IMR-90 (cell line): ENCODE measurements at regions not wholly inside any gene's neighbourhood (a gene's known extent, or its start where the extent isn't known, plus 50 kb on each side); places are given as distances from the start of the nearest gene placed in this dataset.

ENCODE experiments used
- ATAC-seq: fragments of 200-7000 bp; cut with Tn5 transposase; 2 replicates; pipeline ENCODE4 v1.9.1; 2020; ENCODE audit warnings: low read depth, mild to moderate bottlenecking, moderate library complexity
- BruUV-seq: library from RNA; stranded (reverse); fragments of 400-500 nt; replicated peaks from 2 replicates; lab custom pipeline; 2021; lab: Mats Ljungman, UMichigan
- CTCF ChIA-PET: fragments of 300-600 bp; formaldehyde crosslinking; extraction: SDS; loops from one replicate; lab custom pipeline; 2021; ENCODE audit warnings: antibody characterized with exemption; lab: Yijun Ruan, JAX
- POLR2A ChIA-PET: fragments of 300-600 bp; sonication (Branson Sonifier 250); formaldehyde crosslinking; loops from one replicate; lab custom pipeline; 2022; ENCODE audit warnings: antibody characterized with exemption; ENCODE audit not compliant: unreplicated experiment; lab: Charles Lee
- DNase-seq: peaks from one replicate; pipeline ENCODE4 v3.0.0; 2013
- H2AFZ ChIP-seq: replicated peaks from 2 replicates; pipeline ENCODE3; 2013; ENCODE audit warnings: low read length, mild to moderate bottlenecking; ENCODE audit not compliant: poor library complexity
- H2AK5ac ChIP-seq: 2 replicates; pipeline ENCODE4 v1.6.1; 2013; ENCODE audit warnings: low read depth, low read length, inconsistent platforms
- H2AK9ac ChIP-seq: replicated peaks from 2 replicates; pipeline ENCODE3; 2013; ENCODE audit warnings: mild to moderate bottlenecking, low read depth, low read length, moderate library complexity; ENCODE audit not compliant: poor library complexity
- H2BK120ac ChIP-seq: 2 replicates; pipeline ENCODE4 v1.6.1; 2013; ENCODE audit warnings: low read depth, low read length, inconsistent platforms
- H2BK15ac ChIP-seq: 3 replicates; pipeline ENCODE4 v1.6.1; 2013; ENCODE audit warnings: low read depth, low read length, inconsistent platforms
- H2BK20ac ChIP-seq: 2 replicates; pipeline ENCODE4 v1.6.1; 2013; ENCODE audit warnings: low read depth, mild to moderate bottlenecking, inconsistent platforms, low read length, moderate library complexity
- H2BK5ac ChIP-seq: 2 replicates; pipeline ENCODE4 v1.6.1; 2013; ENCODE audit warnings: mild to moderate bottlenecking, low read depth, low read length, inconsistent platforms; ENCODE audit not compliant: poor library complexity, severe bottlenecking
- H3K14ac ChIP-seq: replicated peaks from 2 replicates; pipeline ENCODE4 v1.6.1; 2013; ENCODE audit warnings: low read depth, low read length, inconsistent platforms
- H3K18ac ChIP-seq: 2 replicates; pipeline ENCODE4 v1.6.1; 2013; ENCODE audit warnings: low read depth, low read length, control low read depth
- H3K23ac ChIP-seq: 2 replicates; pipeline ENCODE4 v1.6.1; 2013; ENCODE audit warnings: low read depth, low read length, inconsistent platforms
- H3K27ac ChIP-seq: 2 replicates; pipeline ENCODE4 v1.5.1; 2013; ENCODE audit warnings: mild to moderate bottlenecking, control low read depth, low read length; ENCODE audit not compliant: insufficient read depth
- H3K27me3 ChIP-seq: 2 replicates; pipeline ENCODE4 v1.6.1; 2013; ENCODE audit warnings: low read length; ENCODE audit not compliant: control insufficient read depth, insufficient read depth
- H3K36me3 ChIP-seq: 2 replicates; pipeline ENCODE4 v1.6.1; 2013; ENCODE audit warnings: low read length, mixed read lengths; ENCODE audit not compliant: control insufficient read depth, insufficient read depth
- H3K4ac ChIP-seq: 2 replicates; pipeline ENCODE4 v1.6.1; 2013; ENCODE audit warnings: low read depth, low read length, inconsistent platforms
- H3K4me1 ChIP-seq: 2 replicates; pipeline ENCODE4 v1.6.1; 2013; ENCODE audit warnings: low read length, mixed read lengths; ENCODE audit not compliant: control insufficient read depth, insufficient read depth
- H3K4me2 ChIP-seq: 2 replicates; pipeline ENCODE4 v1.6.1; 2013; ENCODE audit warnings: low read depth, mild to moderate bottlenecking, control low read depth, low read length, moderate library complexity
- H3K4me3 ChIP-seq: 2 replicates; pipeline ENCODE4 v1.5.1; 2013; ENCODE audit warnings: low read depth, mild to moderate bottlenecking, control low read depth, low read length, moderate library complexity; ENCODE audit not compliant: insufficient read depth
- H3K56ac ChIP-seq: 2 replicates; pipeline ENCODE4 v1.6.1; 2013; ENCODE audit warnings: low read length, inconsistent platforms; ENCODE audit not compliant: insufficient read depth; ENCODE audit errors: extremely low read depth
- H3K79me1 ChIP-seq, 2 experiments: 2 replicates each; pipeline ENCODE4 v1.6.1; 2013; ENCODE audit warnings: low read length in 2 of 2, inconsistent platforms in 1 of 2, low read depth in 1 of 2
- H3K9ac ChIP-seq: 2 replicates; pipeline ENCODE4 v1.6.1; 2013; ENCODE audit warnings: low read depth, low read length, control low read depth
- H3K9me1 ChIP-seq: 2 replicates; pipeline ENCODE4 v1.6.1; 2013; ENCODE audit warnings: low read length, inconsistent platforms; ENCODE audit not compliant: insufficient read depth
- H3K9me3 ChIP-seq: 2 replicates; pipeline ENCODE4 v1.6.1; 2013; ENCODE audit warnings: low read length; ENCODE audit not compliant: control insufficient read depth, insufficient read depth
- H4K20me1 ChIP-seq: 2 replicates; pipeline ENCODE4 v1.6.1; 2013; ENCODE audit warnings: low read length, inconsistent platforms; ENCODE audit not compliant: insufficient read depth
- H4K5ac ChIP-seq: 2 replicates; pipeline ENCODE4 v1.6.1; 2013; ENCODE audit warnings: mild to moderate bottlenecking, low read depth, low read length, control low read depth
- H4K8ac ChIP-seq, 2 experiments: 2 replicates each; pipeline ENCODE4 v1.6.1; 2013; ENCODE audit warnings: low read depth in 2 of 2, low read length in 2 of 2, control low read depth in 1 of 2, inconsistent platforms in 1 of 2
- H4K91ac ChIP-seq: 2 replicates; pipeline ENCODE4 v1.6.1; 2013; ENCODE audit warnings: low read depth, low read length, inconsistent platforms; ENCODE audit not compliant: insufficient read depth
- CHD1 ChIP-seq: IDR thresholded peaks from 2 replicates; pipeline ENCODE4 v1.6.1; 2012; ENCODE audit warnings: low read depth, low read length, improper control_type of control experiment
- FOS ChIP-seq: fragments of 150-350 bp; IDR thresholded peaks from 2 replicates; pipeline ENCODE4 v1.6.1; 2016; ENCODE audit warnings: low read depth, low read length
- MXI1 ChIP-seq: IDR thresholded peaks from 2 replicates; pipeline ENCODE4 v1.6.1; 2012; ENCODE audit warnings: low read depth, mild to moderate bottlenecking, low read length, moderate library complexity, borderline replicate concordance
- NFE2L2 ChIP-seq: fragments of 150-350 bp; IDR thresholded peaks from 2 replicates; pipeline ENCODE4 v1.6.1; 2016; ENCODE audit warnings: low read depth, mild to moderate bottlenecking, low read length
- POLR2A ChIP-seq: IDR thresholded peaks from 2 replicates; pipeline ENCODE4 v1.6.1; 2012; ENCODE audit warnings: mild to moderate bottlenecking, low read depth, low read length
- RAD21 ChIP-seq: IDR thresholded peaks from 2 replicates; pipeline ENCODE4 v1.6.1; 2012; ENCODE audit warnings: low read length, improper control_type of control experiment
- WGBS, 2 experiments: methylation state at CpG; one replicate each; pipeline versions ENCODE4 v1.1.5 to v1.1.7; 2013; ENCODE audit warnings: missing lambda C conversion rate in 2 of 2; ENCODE audit not compliant: insufficient read length in 1 of 2; ENCODE audit errors: extremely low coverage in 2 of 2; 5-methylcytosine and 5-hydroxymethylcytosine counted together
- dilution Hi-C: fragments of 300-500 bp; cut with HindIII; formaldehyde crosslinking; loops from one replicate; pipeline ENCODE4 v1.14.3; 2018; ENCODE audit warnings: low sequenced_read_pairs; ENCODE audit not compliant: unreplicated experiment
- in situ Hi-C: fragments of 300-500 bp; cut with MboI; formaldehyde crosslinking; loops from 3 replicates; pipeline ENCODE4 v1.14.3; 2019; ENCODE audit warnings: low sequenced_read_pairs, inconsistent platforms, mixed read lengths
- intact Hi-C: fragments of 100-400 bp; cut with micrococcal nuclease; formaldehyde crosslinking; loops from 2 replicates; pipeline ENCODE4 v1.10.0; 2022

DNA sequence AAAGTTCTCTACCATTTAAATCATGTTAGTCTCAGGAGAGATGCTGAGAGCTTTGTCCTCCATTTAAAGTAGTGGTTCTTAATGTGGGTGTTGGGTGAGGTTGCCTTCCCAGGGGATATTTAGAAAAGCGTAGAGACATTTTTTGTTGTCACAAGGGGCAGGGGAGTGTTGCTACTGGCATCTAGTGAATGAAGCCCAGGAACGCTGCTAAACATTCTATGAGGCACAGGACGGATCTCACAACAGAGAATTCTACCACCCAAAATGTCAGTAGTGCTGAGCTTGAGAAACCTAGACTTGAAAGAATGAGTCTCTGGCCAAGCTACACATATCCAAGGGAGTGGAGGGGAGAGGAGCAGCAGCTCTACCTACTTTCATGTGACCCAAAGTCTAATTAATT, 60.7 kb upstream of the CTNNB1 start:
- no peaks in the 10 kb centered on the region for H3K36me3 ChIP-seq
- no peaks in the 10 kb centered on the region for H3K4me1 ChIP-seq
- H3K23ac ChIP-seq = no peak overlapping the region
- no peaks in the 10 kb centered on the region for H3K9me1 ChIP-seq
- H2AFZ ChIP-seq = no peak overlapping the region
- no peak overlapping the region for H2AK5ac ChIP-seq
- ChIA-PET POLR2A (no interaction called here), CTCF (no interaction called here)
- DNase-seq = no peak
- dilution Hi-C loops = no loop called here
- no peak overlapping the region for H3K18ac ChIP-seq
- no peaks in the 10 kb centered on the region for H3K27me3 ChIP-seq
- H3K4me2 ChIP-seq = no peak overlapping the region
- H3K79me1 ChIP-seq = no peaks in the 10 kb centered on the region
- H3K9ac ChIP-seq = no peak overlapping the region
- BruUV-seq = no TSS peak
- H3K56ac ChIP-seq = no peak overlapping the region
- 17% methylated on average over 1 of the region's 3 CpGs; no CpG with 5 or more reads in 1 of the 2 experiments for WGBS, 2 experiments
- H2AK9ac ChIP-seq = no peak overlapping the region
- no peaks in the 10 kb centered on the region for H3K9me3 ChIP-seq
- H3K27ac ChIP-seq = no peak overlapping the region
- H4K8ac ChIP-seq = no peak overlapping the region
- ATAC-seq = no peak
- no peak overlapping the region for H4K5ac ChIP-seq
- H2BK120ac ChIP-seq = no peak overlapping the region
- H2BK15ac ChIP-seq = no peak overlapping the region
- H4K91ac ChIP-seq = no peak overlapping the region
- H2BK5ac ChIP-seq = no peak overlapping the region
- no peak overlapping the region for H3K4ac ChIP-seq
- intact Hi-C loops = no loop called here
- no peaks in the 10 kb centered on the region for H4K20me1 ChIP-seq
- H3K4me3 ChIP-seq = no peak overlapping the region
- no peak for TF ChIP-seq CHD1
- TF ChIP-seq MXI1 = no peak
- no peak for TF ChIP-seq FOS
- no peak for TF ChIP-seq RAD21
- TF ChIP-seq POLR2A = no peak
- TF ChIP-seq NFE2L2 = no peak
- no peak overlapping the region for H3K14ac ChIP-seq
- in situ Hi-C loops = no loop called here
- H2BK20ac ChIP-seq = no peak overlapping the region
